ENCODE measurements at regions not wholly inside any gene's neighbourhood (a gene's known extent, or its start where the extent isn't known, plus 50 kb on each side); places are given as distances from the start of the nearest gene placed in this dataset.

- WGBS (ENCODE audit: insufficient coverage, insufficient read length) = no CpG with 5 or more reads among the region's 2 CpGs
- Histone ChIP-seq H3K4me3 (ENCODE audit: low read length) (no peak overlapping the region), H3K27ac (ENCODE audit: low read length) (no peak overlapping the region), H3K4me1 (ENCODE audit: control insufficient read depth, insufficient read depth, low read length) (no peaks in the 10 kb centered on the region), H3K36me3 (ENCODE audit: control insufficient read depth, insufficient read depth, low read length) (no peaks in the 10 kb centered on the region), H3K9me3 (ENCODE audit: control insufficient read depth, insufficient read depth, low read length) (no peaks in the 10 kb centered on the region), H3K27me3 (ENCODE audit: control insufficient read depth, insufficient read depth, low read length) (no peaks in the 10 kb centered on the region)
- no peak for DNase-seq (ENCODE audit: low read depth, low spot score)
Observed at GRCh38 chr14:80108430-80108829, 102.9 kb downstream of the DIO2 start.

GRCh38 chr14:80105488-80105994, 105.8 kb downstream of the DIO2 start:
- no peak overlapping the region for H3K4me3 ChIP-seq (ENCODE audit: low read length)
- no peaks in the 10 kb centered on the region for H3K27me3 ChIP-seq (ENCODE audit: control insufficient read depth, insufficient read depth, low read length)
- no peaks in the 10 kb centered on the region for H3K36me3 ChIP-seq (ENCODE audit: control insufficient read depth, insufficient read depth, low read length)
- H3K4me1 ChIP-seq (ENCODE audit: control insufficient read depth, insufficient read depth, low read length) = no peaks in the 10 kb centered on the region
- DNase-seq (ENCODE audit: low read depth, low spot score) = no peak
- no peak overlapping the region for H3K27ac ChIP-seq (ENCODE audit: low read length)
- 100% methylated on average over 1 of the region's 5 CpGs for WGBS (ENCODE audit: insufficient coverage, insufficient read length)
- no peaks in the 10 kb centered on the region for H3K9me3 ChIP-seq (ENCODE audit: control insufficient read depth, insufficient read depth, low read length)

GRCh38 chr14:80101835-80102234, 109.5 kb downstream of the DIO2 start:
- Histone ChIP-seq H3K9me3 (ENCODE audit: control insufficient read depth, insufficient read depth, low read length) (no peaks in the 10 kb centered on the region), H3K27ac (ENCODE audit: low read length) (no peak overlapping the region), H3K27me3 (ENCODE audit: control insufficient read depth, insufficient read depth, low read length) (no peaks in the 10 kb centered on the region), H3K4me1 (ENCODE audit: control insufficient read depth, insufficient read depth, low read length) (no peaks in the 10 kb centered on the region), H3K36me3 (ENCODE audit: control insufficient read depth, insufficient read depth, low read length) (no peaks in the 10 kb centered on the region), H3K4me3 (ENCODE audit: low read length) (no peak overlapping the region)
- no peak for DNase-seq (ENCODE audit: low read depth, low spot score)

- Histone ChIP-seq H3K27me3 (ENCODE audit: control insufficient read depth, insufficient read depth, low read length) (no peaks in the 10 kb centered on the region), H3K4me1 (ENCODE audit: control insufficient read depth, insufficient read depth, low read length) (no peaks in the 10 kb centered on the region), H3K4me3 (ENCODE audit: low read length) (no peak overlapping the region), H3K36me3 (ENCODE audit: control insufficient read depth, insufficient read depth, low read length) (no peaks in the 10 kb centered on the region), H3K9me3 (ENCODE audit: control insufficient read depth, insufficient read depth, low read length) (no peaks in the 10 kb centered on the region), H3K27ac (ENCODE audit: low read length) (no peak overlapping the region)
- no peak for DNase-seq (ENCODE audit: low read depth, low spot score)
- no CpG with 5 or more reads among the region's 7 CpGs for WGBS (ENCODE audit: insufficient coverage, insufficient read length)
Observed at GRCh38 chr14:80100681-80101080, 110.6 kb downstream of the DIO2 start.

- no CpG with 5 or more reads among the region's 4 CpGs for WGBS (ENCODE audit: insufficient coverage, insufficient read length)
- no peaks in the 10 kb centered on the region for H3K9me3 ChIP-seq (ENCODE audit: control insufficient read depth, insufficient read depth, low read length)
- DNase-seq (ENCODE audit: low read depth, low spot score) = no peak
- no peak overlapping the region for H3K27ac ChIP-seq (ENCODE audit: low read length)
- no peaks in the 10 kb centered on the region for H3K36me3 ChIP-seq (ENCODE audit: control insufficient read depth, insufficient read depth, low read length)
- no peak overlapping the region for H3K4me3 ChIP-seq (ENCODE audit: low read length)
- H3K27me3 ChIP-seq (ENCODE audit: control insufficient read depth, insufficient read depth, low read length) = no peaks in the 10 kb centered on the region
- H3K4me1 ChIP-seq (ENCODE audit: control insufficient read depth, insufficient read depth, low read length) = no peaks in the 10 kb centered on the region
Observed at GRCh38 chr14:80095623-80096022, 115.7 kb downstream of the DIO2 start.

- DNase-seq (ENCODE audit: low read depth, low spot score) = no peak
- Histone ChIP-seq H3K4me1 (ENCODE audit: control insufficient read depth, insufficient read depth, low read length) (no peaks in the 10 kb centered on the region), H3K27me3 (ENCODE audit: control insufficient read depth, insufficient read depth, low read length) (no peaks in the 10 kb centered on the region), H3K36me3 (ENCODE audit: control insufficient read depth, insufficient read depth, low read length) (no peaks in the 10 kb centered on the region), H3K4me3 (ENCODE audit: low read length) (no peak overlapping the region), H3K9me3 (ENCODE audit: control insufficient read depth, insufficient read depth, low read length) (no peaks in the 10 kb centered on the region), H3K27ac (ENCODE audit: low read length) (no peak overlapping the region)
- no CpG with 5 or more reads among the region's 1 CpG for WGBS (ENCODE audit: insufficient coverage, insufficient read length)
Observed at GRCh38 chr14:80087411-80087810, 123.9 kb downstream of the DIO2 start.

- no peak for DNase-seq (ENCODE audit: low read depth, low spot score)
- H3K4me1 ChIP-seq (ENCODE audit: control insufficient read depth, insufficient read depth, low read length) = no peaks in the 10 kb centered on the region
- no peak overlapping the region for H3K27ac ChIP-seq (ENCODE audit: low read length)
- no peaks in the 10 kb centered on the region for H3K36me3 ChIP-seq (ENCODE audit: control insufficient read depth, insufficient read depth, low read length)
- whole genome bisulfite sequencing (ENCODE audit: insufficient coverage, insufficient read length) = no CpG with 5 or more reads among the region's 2 CpGs
- H3K27me3 ChIP-seq (ENCODE audit: control insufficient read depth, insufficient read depth, low read length) = no peaks in the 10 kb centered on the region
- H3K4me3 ChIP-seq (ENCODE audit: low read length) = no peak overlapping the region
- H3K9me3 ChIP-seq (ENCODE audit: control insufficient read depth, insufficient read depth, low read length) = no peaks in the 10 kb centered on the region
Observed at GRCh38 chr14:80084196-80084595, 127.1 kb downstream of the DIO2 start.

GRCh38 chr14:80080601-80081000, 130.7 kb downstream of the DIO2 start:
- no peaks in the 10 kb centered on the region for H3K9me3 ChIP-seq (ENCODE audit: control insufficient read depth, insufficient read depth, low read length)
- no peaks in the 10 kb centered on the region for H3K36me3 ChIP-seq (ENCODE audit: control insufficient read depth, insufficient read depth, low read length)
- H3K4me3 ChIP-seq (ENCODE audit: low read length) = no peak overlapping the region
- no peak overlapping the region for H3K27ac ChIP-seq (ENCODE audit: low read length)
- no peaks in the 10 kb centered on the region for H3K4me1 ChIP-seq (ENCODE audit: control insufficient read depth, insufficient read depth, low read length)
- DNase-seq (ENCODE audit: low read depth, low spot score) = no peak
- H3K27me3 ChIP-seq (ENCODE audit: control insufficient read depth, insufficient read depth, low read length) = no peaks in the 10 kb centered on the region
- no CpG with 5 or more reads among the region's 4 CpGs for WGBS (ENCODE audit: insufficient coverage, insufficient read length)

- Histone ChIP-seq H3K27me3 (ENCODE audit: control insufficient read depth, insufficient read depth, low read length) (no peaks in the 10 kb centered on the region), H3K36me3 (ENCODE audit: control insufficient read depth, insufficient read depth, low read length) (no peaks in the 10 kb centered on the region), H3K27ac (ENCODE audit: low read length) (no peak overlapping the region), H3K9me3 (ENCODE audit: control insufficient read depth, insufficient read depth, low read length) (no peaks in the 10 kb centered on the region), H3K4me1 (ENCODE audit: control insufficient read depth, insufficient read depth, low read length) (no peaks in the 10 kb centered on the region), H3K4me3 (ENCODE audit: low read length) (no peak overlapping the region)
- DNase-seq (ENCODE audit: low read depth, low spot score) = no peak
- no CpG with 5 or more reads among the region's 1 CpG for WGBS (ENCODE audit: insufficient coverage, insufficient read length)
Observed at GRCh38 chr14:80078501-80078900, 132.8 kb downstream of the DIO2 start.

GRCh38 chr14:80077262-80077661, 134.0 kb downstream of the DIO2 start:
- H3K27me3 ChIP-seq (ENCODE audit: control insufficient read depth, insufficient read depth, low read length) = no peaks in the 10 kb centered on the region
- no peaks in the 10 kb centered on the region for H3K9me3 ChIP-seq (ENCODE audit: control insufficient read depth, insufficient read depth, low read length)
- no peak overlapping the region for H3K27ac ChIP-seq (ENCODE audit: low read length)
- DNase-seq (ENCODE audit: low read depth, low spot score) = no peak
- no peak overlapping the region for H3K4me3 ChIP-seq (ENCODE audit: low read length)
- no peaks in the 10 kb centered on the region for H3K36me3 ChIP-seq (ENCODE audit: control insufficient read depth, insufficient read depth, low read length)
- no peaks in the 10 kb centered on the region for H3K4me1 ChIP-seq (ENCODE audit: control insufficient read depth, insufficient read depth, low read length)

- WGBS (ENCODE audit: insufficient coverage, insufficient read length) = no CpG with 5 or more reads among the region's 2 CpGs
- no peaks in the 10 kb centered on the region for H3K4me1 ChIP-seq (ENCODE audit: control insufficient read depth, insufficient read depth, low read length)
- no peaks in the 10 kb centered on the region for H3K9me3 ChIP-seq (ENCODE audit: control insufficient read depth, insufficient read depth, low read length)
- no peak overlapping the region for H3K27ac ChIP-seq (ENCODE audit: low read length)
- no peaks in the 10 kb centered on the region for H3K36me3 ChIP-seq (ENCODE audit: control insufficient read depth, insufficient read depth, low read length)
- no peak overlapping the region for H3K4me3 ChIP-seq (ENCODE audit: low read length)
- DNase-seq (ENCODE audit: low read depth, low spot score) = no peak
- no peaks in the 10 kb centered on the region for H3K27me3 ChIP-seq (ENCODE audit: control insufficient read depth, insufficient read depth, low read length)
Observed at GRCh38 chr14:80074900-80075574, 136.3 kb downstream of the DIO2 start.
